SIG-M5 treated with dmso at 0.1 percent for 504 hours (cell line): ENCODE measurements at regions not wholly inside any gene's neighbourhood (a gene's known extent, or its start where the extent isn't known, plus 50 kb on each side); places are given as distances from the start of the nearest gene placed in this dataset.
"Not testable (repeated sequence)": the region's sequence is repeated elsewhere in the genome, so short reads cannot be mapped to it uniquely, and the experiment has no call there.

ENCODE experiments used
- DNase-seq: peaks from one replicate; lab custom pipeline; 2025; ENCODE audit not compliant: unreplicated experiment; lab: John Stamatoyannopoulos, UW

GRCh38 chr7:79658304-79658703 is 204.8 kb upstream of the MAGI2 start:
- no peak for DNase-seq

GRCh38 chr7:79653136-79653631 is 199.7 kb upstream of the MAGI2 start:
- no peak for DNase-seq

- no peak for DNase-seq
Observed at GRCh38 chr7:79652619-79653018, 199.2 kb upstream of the MAGI2 start.

- DNase-seq: no peak
Observed at GRCh38 chr7:79647711-79648110, 194.2 kb upstream of the MAGI2 start.

- no peak for DNase-seq
Observed at GRCh38 chr7:79646278-79646677, 192.8 kb upstream of the MAGI2 start.

GRCh38 chr7:79636849-79637248 is 183.4 kb upstream of the MAGI2 start:
- no peak for DNase-seq

- DNase-seq: not testable (repeated sequence)
Observed at GRCh38 chr7:79625921-79626320, 172.5 kb upstream of the MAGI2 start.

- DNase-seq: no peak
Observed at GRCh38 chr7:79624336-79624735, 170.9 kb upstream of the MAGI2 start.

GRCh38 chr7:79622781-79623180 is 169.3 kb upstream of the MAGI2 start:
- no peak for DNase-seq

- DNase-seq: no peak
Observed at GRCh38 chr7:79620291-79620690, 166.8 kb upstream of the MAGI2 start.

GRCh38 chr7:79619216-79619615 is 165.7 kb upstream of the MAGI2 start:
- DNase-seq: no peak

GRCh38 chr7:79615871-79616640 is 162.6 kb upstream of the MAGI2 start:
- no peak for DNase-seq

- DNase-seq: no peak
Observed at GRCh38 chr7:79615466-79615865, 162.0 kb upstream of the MAGI2 start.

- no peak for DNase-seq
Observed at GRCh38 chr7:79612903-79613302, 159.4 kb upstream of the MAGI2 start.

GRCh38 chr7:79612022-79612421 is 158.6 kb upstream of the MAGI2 start:
- no peak for DNase-seq

- DNase-seq: no peak
Observed at GRCh38 chr7:79610748-79611304, 157.4 kb upstream of the MAGI2 start.

- DNase-seq: no peak
Observed at GRCh38 chr7:79610313-79610712, 156.8 kb upstream of the MAGI2 start.

- no peak for DNase-seq
Observed at GRCh38 chr7:79608005-79608404, 154.5 kb upstream of the MAGI2 start.

- DNase-seq: no peak
Observed at GRCh38 chr7:79604841-79605240, 151.4 kb upstream of the MAGI2 start.

- DNase-seq: no peak
Observed at GRCh38 chr7:79598351-79598750, 144.9 kb upstream of the MAGI2 start.

- DNase-seq: not testable (repeated sequence)
Observed at GRCh38 chr7:79594671-79595070, 141.2 kb upstream of the MAGI2 start.

GRCh38 chr7:79593866-79594301 is 140.4 kb upstream of the MAGI2 start:
- no peak for DNase-seq
